Hepatic stellate cell (primary cell): ENCODE measurements at regions not wholly inside any gene's neighbourhood (a gene's known extent, or its start where the extent isn't known, plus 50 kb on each side); places are given as distances from the start of the nearest gene placed in this dataset.

Experiments used
- DNase-seq: peaks from one replicate; pipeline ENCODE4 v3.0.0; 2011; ENCODE audit warnings: low spot score

DNA sequence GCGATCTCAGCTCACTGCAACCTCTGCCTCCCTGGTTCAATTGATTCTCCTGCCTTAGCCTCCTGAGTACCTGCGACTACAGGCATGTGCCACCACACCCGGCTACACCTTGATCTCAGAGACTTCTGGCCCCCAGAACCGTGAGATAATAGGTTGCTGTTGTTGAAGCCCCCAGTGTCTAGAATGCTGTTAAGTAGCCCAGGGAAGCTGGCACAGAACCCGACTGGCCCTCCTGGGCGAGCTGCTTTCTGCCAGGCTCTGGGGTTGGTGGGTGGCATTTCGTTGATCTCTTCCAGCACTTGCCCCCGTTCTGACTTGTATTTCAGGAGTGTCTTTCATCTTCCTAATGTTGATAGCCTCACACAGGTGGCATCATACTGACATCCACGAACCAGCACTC is 807.1 kb downstream of the CDH9 start:
- no peak for DNase-seq

GRCh38 chr5:26229848-26230247 is 808.5 kb downstream of the CDH9 start:
- no peak for DNase-seq

- DNase-seq: no peak
These were observed 811.1 kb downstream of the CDH9 start for GRCh38 chr5:26227245-26227644.

GRCh38 chr5:26205121-26205520 is 833.3 kb downstream of the CDH9 start:
- no peak for DNase-seq

DNA sequence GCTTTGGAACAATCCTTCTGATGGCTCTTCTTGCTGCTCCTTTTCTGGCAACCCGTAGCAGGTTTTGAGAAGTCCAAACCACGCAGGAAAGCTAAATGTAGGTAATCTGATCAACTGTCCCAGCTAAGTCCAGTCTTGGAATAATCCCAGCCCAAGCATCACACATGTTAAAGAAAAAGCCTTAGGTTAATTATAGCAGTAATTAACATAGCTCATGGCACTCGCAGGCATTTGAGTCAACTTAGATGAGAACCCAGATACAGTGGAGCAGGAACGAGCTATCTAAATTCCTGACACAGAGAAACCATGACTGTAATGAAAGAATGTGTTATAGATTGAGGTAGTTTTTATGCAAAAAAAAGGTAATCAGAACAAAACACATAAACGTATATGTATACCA is 844.8 kb downstream of the CDH9 start:
- no peak for DNase-seq

GRCh38 chr5:26192486-26192885 is 845.9 kb downstream of the CDH9 start:
- no peak for DNase-seq

DNA sequence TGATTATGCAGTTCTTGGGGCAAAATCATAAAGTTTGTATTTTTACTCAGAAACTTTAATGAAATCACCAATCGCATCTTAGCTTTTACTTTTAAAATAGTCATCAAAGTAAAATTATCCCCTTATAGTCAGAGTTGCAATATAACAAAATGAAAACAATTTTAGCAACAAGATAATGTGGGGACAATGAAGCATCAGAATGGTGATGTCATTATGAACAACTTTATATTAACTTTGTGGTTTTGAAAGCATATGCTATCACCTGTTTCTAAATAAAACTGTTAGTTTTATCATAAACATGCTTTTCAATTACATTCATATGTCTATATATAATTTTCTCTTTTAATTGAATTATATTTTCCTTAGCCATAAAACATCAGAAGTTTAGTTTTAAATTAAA is 856.8 kb downstream of the CDH9 start:
- no peak for DNase-seq

DNA sequence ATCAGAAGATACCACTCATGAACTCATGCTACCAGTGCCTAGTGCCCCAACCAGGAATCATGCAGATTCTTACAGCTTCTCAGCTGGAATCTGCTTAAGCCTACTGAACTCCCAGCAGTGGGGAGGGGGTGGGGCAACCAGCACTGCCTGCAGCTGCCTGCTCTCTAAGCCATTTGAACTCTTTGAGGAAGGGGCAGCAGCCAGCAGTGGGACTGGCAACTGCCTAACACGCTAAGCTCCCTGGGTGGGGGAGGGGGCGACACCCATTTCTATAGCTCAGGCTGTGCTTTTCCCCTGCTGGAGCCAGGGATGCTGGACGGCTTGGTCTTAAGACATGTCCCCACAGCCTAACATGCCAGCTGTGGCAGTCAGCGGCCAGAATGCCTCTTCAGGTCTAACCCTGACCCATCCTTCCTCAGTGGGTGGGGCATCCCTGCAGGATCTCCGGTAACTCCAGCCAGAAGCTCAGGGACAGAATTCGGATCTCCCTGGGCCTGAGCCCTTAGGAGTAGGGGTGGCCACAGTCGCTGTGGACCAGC is 889.7 kb downstream of the CDH9 start:
- DNase-seq: no peak

- DNase-seq: no peak
These were observed 895.1 kb downstream of the CDH9 start for GRCh38 chr5:26143259-26143658.

- DNase-seq: no peak
These were observed 917.0 kb downstream of the CDH9 start for GRCh38 chr5:26121338-26121737.

DNA sequence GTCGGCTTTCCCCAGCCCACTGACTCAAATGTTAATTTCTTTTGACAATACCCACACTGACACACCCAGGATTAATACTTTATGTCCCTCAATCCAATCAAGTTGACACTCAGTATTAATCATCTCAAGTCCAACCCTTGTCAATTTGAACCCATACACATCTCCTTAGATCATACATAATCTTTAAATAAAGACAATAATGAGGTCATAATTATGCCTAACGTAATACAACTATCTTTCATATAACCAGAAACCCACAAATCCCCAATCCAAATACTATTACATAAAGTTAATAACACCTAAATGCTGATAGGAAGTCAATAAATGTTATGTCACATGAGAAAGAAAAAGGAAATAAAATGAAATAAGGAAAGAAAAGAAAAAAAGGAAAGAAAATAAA is 934.2 kb downstream of the CDH9 start:
- DNase-seq: no peak

DNA sequence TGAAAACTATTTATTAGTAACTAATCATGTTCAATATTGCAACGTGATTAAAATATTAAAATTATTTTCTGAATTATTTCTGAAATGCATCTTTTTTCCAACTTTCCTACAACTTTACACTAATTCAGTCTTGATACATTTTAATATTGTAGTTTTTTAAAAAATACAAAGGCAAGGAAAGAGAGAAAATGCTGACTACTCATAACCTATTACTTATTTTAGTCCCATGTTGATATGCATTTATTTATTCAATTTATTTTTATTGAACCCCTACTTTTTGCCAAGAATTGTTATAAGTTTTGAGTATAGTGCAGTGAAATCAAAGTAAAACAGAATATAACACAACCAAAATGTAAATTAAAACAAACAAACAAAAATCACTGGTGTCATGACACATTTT is 978.2 kb downstream of the CDH9 start:
- no peak for DNase-seq

DNA sequence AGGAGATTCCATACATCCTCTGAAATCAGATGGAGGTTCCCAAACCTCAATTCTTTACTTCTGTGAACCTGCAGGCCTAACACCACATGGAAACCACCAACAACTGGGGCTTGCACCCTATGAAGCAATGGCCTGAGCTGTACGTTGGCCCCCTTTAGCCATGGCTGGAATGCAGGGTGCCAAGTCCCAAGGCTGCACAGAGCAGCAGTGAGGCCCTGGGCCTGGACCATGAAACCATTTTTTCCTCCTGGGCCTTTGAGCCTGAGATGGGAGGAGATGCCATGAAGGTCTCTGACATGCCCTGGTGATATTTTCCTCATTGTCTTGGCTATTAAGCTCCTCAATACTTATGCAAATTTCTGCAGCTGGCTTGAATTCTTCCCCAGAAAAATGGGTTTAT is 983.8 kb downstream of the CDH9 start:
- no peak for DNase-seq

DNA sequence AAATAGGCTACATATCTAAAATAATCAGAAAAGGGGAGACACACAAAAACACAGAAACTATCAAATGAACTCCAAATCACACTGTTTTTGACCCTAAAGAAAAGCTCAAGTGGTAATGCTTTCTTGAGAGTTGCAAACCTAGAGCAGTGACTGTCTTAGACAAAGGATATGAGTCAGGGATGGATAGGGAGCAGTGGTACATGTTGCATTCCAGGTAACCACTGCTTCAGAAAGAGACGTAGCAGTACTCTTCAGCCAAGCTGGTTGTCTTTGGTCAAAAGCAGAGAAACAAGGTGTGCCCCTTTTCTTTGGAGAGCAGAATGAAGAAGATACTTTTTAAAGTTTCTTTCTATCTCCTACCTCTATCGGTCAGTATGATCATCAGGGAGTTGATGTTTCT is 1003.6 kb downstream of the CDH9 start:
- DNase-seq: no peak

DNA sequence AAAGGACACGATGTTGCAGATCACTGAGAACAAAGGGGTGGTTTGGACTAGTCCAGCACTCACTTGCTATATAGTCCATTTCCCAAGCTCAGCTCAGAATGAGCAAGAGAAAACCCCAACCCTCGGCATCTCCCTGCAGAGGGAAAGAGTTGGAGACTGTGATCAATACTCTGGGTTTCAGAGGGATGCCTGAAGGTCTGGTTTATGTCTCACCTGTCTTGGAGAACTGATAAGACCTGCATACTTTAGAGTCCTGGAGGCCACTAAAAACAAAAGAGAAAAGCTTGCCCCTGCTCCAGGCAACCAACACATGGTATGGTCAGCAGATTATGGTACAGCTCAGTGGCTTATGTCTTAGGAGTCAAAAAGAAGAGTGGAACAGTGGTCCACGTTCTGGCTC is 1006.9 kb downstream of the CDH9 start:
- DNase-seq: no peak

- DNase-seq: no peak
These were observed 1012.3 kb downstream of the CDH9 start for GRCh38 chr5:26026044-26026443.

GRCh38 chr5:26024774-26025173 is 1013.6 kb downstream of the CDH9 start:
- no peak for DNase-seq

- no peak for DNase-seq
These were observed 1015.0 kb downstream of the CDH9 start for GRCh38 chr5:26023361-26023760.

DNA sequence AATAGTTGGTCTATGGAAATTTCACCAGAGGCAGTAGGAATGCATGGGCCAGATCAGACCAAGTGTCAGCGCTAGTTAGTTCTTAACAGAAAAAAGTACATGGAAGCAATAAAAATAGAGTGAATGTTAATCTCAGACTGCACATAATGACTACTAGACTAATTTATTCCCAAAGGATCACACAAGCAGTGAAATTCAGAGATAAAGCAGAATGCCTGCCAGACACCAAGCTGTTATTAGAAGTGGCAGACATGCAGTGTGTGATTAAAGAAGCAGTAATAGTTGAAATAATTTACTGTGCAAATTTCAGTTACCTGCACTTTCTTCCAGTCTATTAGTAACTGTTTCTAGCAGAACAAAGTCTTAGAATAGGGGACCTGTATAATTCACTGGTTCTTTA is 1024.2 kb downstream of the CDH9 start:
- no peak for DNase-seq

- DNase-seq: no peak
These were observed 1026.3 kb downstream of the CDH9 start for GRCh38 chr5:26012078-26012477.

- no peak for DNase-seq
These were observed 1028.6 kb downstream of the CDH9 start for GRCh38 chr5:26009742-26010141.

GRCh38 chr5:26003966-26004365 is 1034.4 kb downstream of the CDH9 start:
- no peak for DNase-seq

GRCh38 chr5:25995209-25995608 is 1043.2 kb downstream of the CDH9 start:
- no peak for DNase-seq

- no peak for DNase-seq
These were observed 1044.7 kb downstream of the CDH9 start for GRCh38 chr5:25993701-25994100.

- no peak for DNase-seq
These were observed 1046.7 kb downstream of the CDH9 start for GRCh38 chr5:25991639-25992038.
